ENCODE measurements at regions not wholly inside any gene's neighbourhood (a gene's known extent, or its start where the extent isn't known, plus 50 kb on each side); places are given as distances from the start of the nearest gene placed in this dataset.

GRCh38 chr10:57769298-57769697 is 498.4 kb downstream of the IPMK start:
- peaks cover 3 to 4% of the 10 kb centered on the region in 2 donors for H3K9me3 Mint-ChIP-seq
- ATAC-seq (replicated peaks) (no peak), DNase-seq (no peak)
- H3K27me3 Mint-ChIP-seq = no peaks in the 10 kb centered on the region
- H3K36me3 Mint-ChIP-seq = no peaks in the 10 kb centered on the region
- H3K27ac Mint-ChIP-seq = no peak overlapping the region
- no peak overlapping the region for H3K4me3 Mint-ChIP-seq
- H3K4me1 Mint-ChIP-seq = no peaks in the 10 kb centered on the region

DNA sequence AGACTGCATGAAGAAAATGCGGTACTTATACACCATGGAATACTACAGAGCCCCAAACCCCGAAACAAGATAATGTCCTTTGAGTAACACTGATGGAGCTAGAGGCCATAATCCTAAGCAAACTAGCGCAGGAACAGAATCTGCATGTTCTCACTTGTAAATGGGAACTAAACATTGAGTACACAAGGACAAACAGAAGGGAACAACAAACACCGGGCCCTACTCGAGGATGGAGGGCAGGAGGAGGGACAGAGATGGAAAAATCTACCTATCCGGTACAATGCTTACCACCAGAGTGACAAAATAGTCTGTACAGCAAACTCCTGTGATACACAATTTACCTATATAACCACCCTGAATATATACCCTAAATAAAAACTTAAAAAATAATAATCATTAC is 507.9 kb downstream of the IPMK start:
- ATAC-seq (replicated peaks) = no peak
- no peaks in the 10 kb centered on the region for H3K36me3 Mint-ChIP-seq
- no peak for DNase-seq
- no peak overlapping the region for H3K27ac Mint-ChIP-seq
- H3K4me1 Mint-ChIP-seq = no peaks in the 10 kb centered on the region
- no peaks in the 10 kb centered on the region for H3K27me3 Mint-ChIP-seq
- no peak overlapping the region for H3K4me3 Mint-ChIP-seq
- no peaks in the 10 kb centered on the region for H3K9me3 Mint-ChIP-seq

DNA sequence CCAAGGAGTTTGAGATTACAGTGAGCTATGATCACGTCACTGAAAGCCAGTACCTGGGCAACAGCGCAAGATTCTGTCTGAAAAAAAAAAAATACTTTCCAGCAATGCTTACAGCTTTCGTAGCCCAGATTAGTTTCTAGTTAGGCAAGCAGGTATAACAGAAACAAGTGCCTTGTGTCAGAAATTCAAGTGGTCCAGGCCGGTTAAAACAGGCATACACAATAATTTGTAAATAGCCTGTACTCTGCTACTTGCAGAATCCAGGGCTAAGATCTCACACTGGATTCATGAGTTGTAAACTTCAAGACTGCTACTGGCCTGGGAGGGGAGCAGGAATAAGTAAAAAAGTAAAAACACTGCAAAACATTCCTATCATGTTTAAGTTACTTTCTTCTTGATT is 512.9 kb downstream of the IPMK start:
- Mint-ChIP-seq H3K27me3 (no peaks in the 10 kb centered on the region), H3K36me3 (no peaks in the 10 kb centered on the region), H3K27ac (no peak overlapping the region), H3K4me1 (no peaks in the 10 kb centered on the region), H3K9me3 (peaks cover 0 to 5% of the 10 kb centered on the region in 2 donors), H3K4me3 (no peak overlapping the region)
- DNase-seq (no peak), ATAC-seq (replicated peaks) (no peak)

- ATAC-seq (replicated peaks) (no peak), DNase-seq (no peak)
- H3K4me1 Mint-ChIP-seq = no peaks in the 10 kb centered on the region
- H3K4me3 Mint-ChIP-seq = no peak overlapping the region
- H3K36me3 Mint-ChIP-seq = no peaks in the 10 kb centered on the region
- no peak overlapping the region for H3K27ac Mint-ChIP-seq
- H3K27me3 Mint-ChIP-seq = no peaks in the 10 kb centered on the region
- H3K9me3 Mint-ChIP-seq = peaks cover 0 to 2% of the 10 kb centered on the region in 2 donors
Observed at GRCh38 chr10:57743711-57744110, 524.0 kb downstream of the IPMK start.

- Mint-ChIP-seq H3K9me3 (no peaks in the 10 kb centered on the region), H3K4me3 (no peak overlapping the region), H3K27me3 (no peaks in the 10 kb centered on the region), H3K27ac (no peak overlapping the region), H3K36me3 (no peaks in the 10 kb centered on the region), H3K4me1 (no peaks in the 10 kb centered on the region)
- no peak for DNase-seq
- ATAC-seq (replicated peaks) = no peak
Observed at GRCh38 chr10:57741751-57742150, 525.9 kb downstream of the IPMK start.

DNA sequence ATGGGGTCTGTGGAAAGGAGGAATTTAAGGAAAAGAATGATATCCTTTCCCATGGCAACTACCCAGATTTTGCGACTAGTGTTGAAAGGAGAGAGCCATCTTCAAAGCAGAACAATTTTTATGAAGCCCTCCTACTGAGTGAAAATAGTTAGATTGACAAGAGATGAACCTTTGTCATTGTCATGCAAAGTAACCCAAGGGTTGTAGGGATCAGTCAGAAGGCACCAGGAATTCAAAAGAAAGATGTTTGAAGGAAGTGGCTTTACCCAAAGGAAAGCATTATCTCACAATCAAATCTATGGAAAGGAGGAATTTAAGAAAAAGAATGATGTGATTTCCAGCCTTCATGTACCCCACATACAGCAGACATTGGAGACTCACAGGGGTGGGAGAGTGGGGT is 544.4 kb downstream of the IPMK start:
- H3K4me1 Mint-ChIP-seq = no peaks in the 10 kb centered on the region
- H3K36me3 Mint-ChIP-seq = no peaks in the 10 kb centered on the region
- H3K27me3 Mint-ChIP-seq = no peaks in the 10 kb centered on the region
- H3K9me3 Mint-ChIP-seq = no peaks in the 10 kb centered on the region
- no peak for ATAC-seq (replicated peaks)
- H3K27ac Mint-ChIP-seq = no peak overlapping the region
- DNase-seq = no peak
- no peak overlapping the region for H3K4me3 Mint-ChIP-seq

- DNase-seq (no peak), ATAC-seq (replicated peaks) (no peak)
- peaks cover 0 to 3% of the 10 kb centered on the region in 2 donors for H3K9me3 Mint-ChIP-seq
- no peak overlapping the region for H3K27ac Mint-ChIP-seq
- H3K4me3 Mint-ChIP-seq = no peak overlapping the region
- H3K27me3 Mint-ChIP-seq = no peaks in the 10 kb centered on the region
- H3K4me1 Mint-ChIP-seq = no peaks in the 10 kb centered on the region
- no peaks in the 10 kb centered on the region for H3K36me3 Mint-ChIP-seq
Observed at GRCh38 chr10:57716884-57717283, 550.8 kb downstream of the IPMK start.

- Mint-ChIP-seq H3K27me3 (no peaks in the 10 kb centered on the region), H3K36me3 (no peaks in the 10 kb centered on the region), H3K4me1 (no peaks in the 10 kb centered on the region), H3K4me3 (no peak overlapping the region), H3K27ac (no peak overlapping the region), H3K9me3 (peaks cover 0 to 3% of the 10 kb centered on the region in 2 donors)
- no peak for ATAC-seq (replicated peaks)
- DNase-seq = no peak
Observed at GRCh38 chr10:57715233-57715632, 552.5 kb downstream of the IPMK start.

- H3K4me3 Mint-ChIP-seq = no peak overlapping the region
- H3K9me3 Mint-ChIP-seq = no peaks in the 10 kb centered on the region
- ATAC-seq (replicated peaks) = no peak
- no peaks in the 10 kb centered on the region for H3K36me3 Mint-ChIP-seq
- H3K27me3 Mint-ChIP-seq = no peaks in the 10 kb centered on the region
- no peak for DNase-seq
- no peak overlapping the region for H3K27ac Mint-ChIP-seq
- no peaks in the 10 kb centered on the region for H3K4me1 Mint-ChIP-seq
Observed at GRCh38 chr10:57707300-57707658, 560.4 kb downstream of the IPMK start.

DNA sequence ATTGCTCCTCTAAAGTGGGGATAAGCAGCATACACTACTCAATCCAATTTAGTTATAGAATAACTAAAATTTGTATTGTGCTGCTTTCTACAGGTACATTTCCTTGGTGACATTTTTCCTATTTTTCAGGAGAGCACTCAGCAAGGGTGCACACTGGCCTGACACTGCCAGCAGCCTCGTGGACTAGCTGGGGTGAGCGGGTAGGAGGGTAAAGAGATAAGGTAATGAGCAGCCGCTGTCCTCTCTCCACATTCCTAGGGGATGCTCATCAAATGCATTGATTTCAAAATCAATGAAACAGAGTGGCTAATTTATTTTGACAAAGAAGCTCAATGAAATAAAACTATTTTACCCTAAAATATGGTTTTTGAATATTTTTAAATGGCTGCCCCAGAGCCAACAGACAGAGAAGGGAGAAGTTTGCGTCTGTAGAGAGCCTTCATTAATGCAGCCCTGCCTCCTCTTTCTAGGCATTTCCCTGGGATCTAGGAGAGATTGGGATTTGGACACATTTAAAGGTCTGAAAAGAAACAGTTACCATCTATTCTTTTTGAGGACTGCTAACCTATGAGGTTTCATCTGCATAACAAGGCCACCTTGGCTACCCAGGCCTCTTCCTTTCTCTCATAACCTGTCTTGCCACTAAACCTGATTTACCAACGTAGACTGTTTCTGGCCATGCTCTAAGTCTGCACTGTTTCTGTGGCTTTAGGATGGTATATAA is 561.0 kb downstream of the IPMK start:
- H3K4me1 Mint-ChIP-seq = no peaks in the 10 kb centered on the region
- DNase-seq (no peak), ATAC-seq (replicated peaks) (no peak)
- H3K4me3 Mint-ChIP-seq = no peak overlapping the region
- no peaks in the 10 kb centered on the region for H3K36me3 Mint-ChIP-seq
- H3K27me3 Mint-ChIP-seq = no peaks in the 10 kb centered on the region
- no peaks in the 10 kb centered on the region for H3K9me3 Mint-ChIP-seq
- H3K27ac Mint-ChIP-seq = no peak overlapping the region

DNA sequence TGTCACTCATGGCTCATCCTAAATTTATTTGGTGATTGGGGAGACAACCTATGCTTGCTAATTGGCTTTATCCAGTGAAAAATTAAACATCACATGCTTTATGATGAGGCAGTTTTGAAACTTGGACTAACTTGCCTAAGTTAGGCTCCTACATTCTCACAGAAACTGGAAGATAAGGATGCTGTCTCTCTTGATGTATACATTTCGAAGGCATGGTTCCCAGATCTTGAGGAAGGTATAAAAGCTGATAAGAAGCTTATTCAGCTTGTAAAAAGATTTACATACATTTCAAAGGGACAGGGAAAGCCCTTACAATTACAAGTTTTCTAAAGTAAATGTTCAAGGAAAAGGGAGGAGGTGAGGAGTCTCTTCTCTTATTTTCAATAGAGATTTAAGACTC is 561.7 kb downstream of the IPMK start:
- no peak overlapping the region for H3K27ac Mint-ChIP-seq

DNA sequence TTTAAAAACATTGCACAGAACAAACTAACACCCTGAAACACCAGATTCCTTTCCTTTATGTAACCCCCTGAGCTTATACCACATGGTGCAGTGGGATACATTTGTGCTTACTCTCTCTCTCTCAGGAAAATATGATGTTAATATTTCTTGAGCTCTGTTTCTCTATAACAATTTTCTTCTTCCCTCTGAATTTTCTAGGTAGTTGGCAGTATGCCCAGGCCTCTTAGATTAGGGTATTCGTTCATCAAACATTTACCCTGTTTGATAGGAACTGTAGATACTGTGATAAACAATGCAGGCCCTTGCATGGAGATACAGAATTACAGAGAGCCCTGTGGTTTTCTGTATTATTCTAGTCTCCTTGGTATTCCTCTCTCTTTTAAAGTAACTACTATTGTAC is 567.8 kb downstream of the IPMK start:
- ATAC-seq (replicated peaks) = no peak
- Mint-ChIP-seq H3K36me3 (no peaks in the 10 kb centered on the region), H3K27ac (no peak overlapping the region), H3K4me3 (no peak overlapping the region), H3K27me3 (no peaks in the 10 kb centered on the region), H3K9me3 (no peaks in the 10 kb centered on the region), H3K4me1 (no peaks in the 10 kb centered on the region)
- no peak for DNase-seq

More for the DNA sequence above, 561.7 kb downstream of the IPMK start:
- DNase-seq (no peak), ATAC-seq (replicated peaks) (no peak)
- Mint-ChIP-seq H3K9me3 (no peaks in the 10 kb centered on the region), H3K4me3 (no peak overlapping the region), H3K27me3 (no peaks in the 10 kb centered on the region), H3K36me3 (no peaks in the 10 kb centered on the region), H3K4me1 (no peaks in the 10 kb centered on the region)

DNA sequence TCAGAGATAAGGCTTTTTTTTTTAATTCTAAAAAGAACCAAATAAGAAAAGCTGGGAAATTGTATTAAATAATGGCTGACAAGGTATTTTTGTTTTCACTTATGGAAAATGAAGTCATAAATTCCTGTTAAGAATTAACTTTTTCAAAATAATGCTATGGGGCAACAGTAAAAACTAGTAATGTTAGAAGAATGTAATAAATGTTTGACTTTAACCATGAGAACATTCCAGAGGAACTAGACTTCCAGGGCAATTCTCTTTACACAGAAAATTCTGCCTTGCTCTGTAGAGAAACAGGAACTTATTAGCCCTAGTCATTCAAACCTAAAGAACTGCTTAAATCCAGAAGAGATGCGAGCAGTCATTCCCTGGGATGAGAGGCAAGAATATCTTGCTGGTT is 571.1 kb downstream of the IPMK start:
- Mint-ChIP-seq H3K27ac (no peak overlapping the region), H3K9me3 (no peaks in the 10 kb centered on the region), H3K4me3 (no peak overlapping the region), H3K4me1 (no peaks in the 10 kb centered on the region), H3K36me3 (no peaks in the 10 kb centered on the region), H3K27me3 (no peaks in the 10 kb centered on the region)
- no peak for ATAC-seq (replicated peaks)
- DNase-seq = no peak

- Mint-ChIP-seq H3K27ac (no peak overlapping the region), H3K27me3 (no peaks in the 10 kb centered on the region), H3K4me3 (no peak overlapping the region), H3K9me3 (no peaks in the 10 kb centered on the region), H3K36me3 (no peaks in the 10 kb centered on the region), H3K4me1 (no peaks in the 10 kb centered on the region)
- no peak for ATAC-seq (replicated peaks)
- DNase-seq = no peak
Observed at GRCh38 chr10:57694956-57695608, 572.6 kb downstream of the IPMK start.

- Mint-ChIP-seq H3K4me1 (no peaks in the 10 kb centered on the region), H3K4me3 (no peak overlapping the region), H3K27ac (no peak overlapping the region), H3K9me3 (no peaks in the 10 kb centered on the region), H3K36me3 (no peaks in the 10 kb centered on the region), H3K27me3 (no peaks in the 10 kb centered on the region)
- DNase-seq (no peak), ATAC-seq (replicated peaks) (no peak)
Observed at GRCh38 chr10:57692255-57692980, 575.3 kb downstream of the IPMK start.
